NCI-H446 treated with DMSO at 0.1 percent for 48 hours (cell line): ENCODE measurements at regions not wholly inside any gene's neighbourhood (a gene's known extent, or its start where the extent isn't known, plus 50 kb on each side); places are given as distances from the start of the nearest gene placed in this dataset.

Experiments used
- DNase-seq: peaks from one replicate; lab custom pipeline; 2025; lab: John Stamatoyannopoulos, UW

- no peak for DNase-seq
Observed at GRCh38 chr13:99123101-99124045, 77.3 kb upstream of the UBAC2 start.

GRCh38 chr13:99124046-99124400 is 76.6 kb upstream of the UBAC2 start:
- no peak for DNase-seq

GRCh38 chr13:99124794-99125316 is 75.8 kb upstream of the UBAC2 start:
- DNase-seq = no peak

- no peak for DNase-seq
Observed at GRCh38 chr13:99125326-99125915, 75.2 kb upstream of the UBAC2 start.

GRCh38 chr13:99126821-99127220 is 73.8 kb upstream of the UBAC2 start:
- DNase-seq = no peak

- DNase-seq = no peak
Observed at GRCh38 chr13:99129050-99129449, 71.6 kb upstream of the UBAC2 start.

- DNase-seq = no peak
Observed at GRCh38 chr13:99129951-99130350, 70.7 kb upstream of the UBAC2 start.

- DNase-seq = no peak
Observed at GRCh38 chr13:99131410-99131809, 69.2 kb upstream of the UBAC2 start.

- DNase-seq = no peak
Observed at GRCh38 chr13:99132295-99132835, 68.3 kb upstream of the UBAC2 start.

GRCh38 chr13:99133230-99133629 is 67.4 kb upstream of the UBAC2 start:
- DNase-seq = no peak

- no peak for DNase-seq
Observed at GRCh38 chr13:99133848-99134247, 66.8 kb upstream of the UBAC2 start.

- DNase-seq = no peak
Observed at GRCh38 chr13:99135591-99135990, 65.1 kb upstream of the UBAC2 start.

- no peak for DNase-seq
Observed at GRCh38 chr13:99136427-99136954, 64.2 kb upstream of the UBAC2 start.

- no peak for DNase-seq
Observed at GRCh38 chr13:99140831-99141230, 59.8 kb upstream of the UBAC2 start.

- no peak for DNase-seq
Observed at GRCh38 chr13:99143904-99144303, 56.8 kb upstream of the UBAC2 start.

GRCh38 chr13:99144306-99144705 is 56.3 kb upstream of the UBAC2 start:
- no peak for DNase-seq

GRCh38 chr13:99145461-99145860 is 55.2 kb upstream of the UBAC2 start:
- no peak for DNase-seq

- no peak for DNase-seq
Observed at GRCh38 chr13:99150575-99151361, 49.9 kb upstream of the UBAC2 start.
